Nephron (organoid): ENCODE measurements at regions not wholly inside any gene's neighbourhood (a gene's known extent, or its start where the extent isn't known, plus 50 kb on each side); places are given as distances from the start of the nearest gene placed in this dataset.

ENCODE experiments used
- H3K27ac Mint-ChIP-seq, 3 experiments: 2 replicates each; pipeline ENCODE4 v1.8.0; 2020; ENCODE audit warnings: mixed read lengths in 3 of 3, mild to moderate bottlenecking in 2 of 3, moderate library complexity in 1 of 3
- H3K27me3 Mint-ChIP-seq: 2 replicates; pipeline ENCODE4 v1.8.0; 2021; ENCODE audit warnings: low read depth, mild to moderate bottlenecking, moderate library complexity, mixed read lengths
- H3K36me3 Mint-ChIP-seq: 2 replicates; pipeline ENCODE4 v1.8.0; 2020; ENCODE audit warnings: low read depth, mixed read lengths
- H3K4me1 Mint-ChIP-seq: 2 replicates; pipeline ENCODE4 v1.8.0; 2020; ENCODE audit warnings: mixed read lengths
- H3K4me3 Mint-ChIP-seq, 3 experiments: 2 replicates each; pipeline ENCODE4 v1.8.0; 2020; ENCODE audit warnings: mild to moderate bottlenecking in 3 of 3, mixed read lengths in 3 of 3, moderate library complexity in 2 of 3
- H3K9me3 Mint-ChIP-seq: 2 replicates; pipeline ENCODE4 v1.8.0; 2020; ENCODE audit warnings: mixed read lengths
- TF ChIP-seq, protein P1 (sequence below), 3 experiments: fragments of 200-600 bp; sonication (generic); IDR thresholded peaks; one replicate each; pipeline ENCODE4 v1.5.0; 2021; ENCODE audit warnings: antibody characterized with exemption in 3 of 3; ENCODE audit not compliant: unreplicated experiment in 3 of 3

DNA sequence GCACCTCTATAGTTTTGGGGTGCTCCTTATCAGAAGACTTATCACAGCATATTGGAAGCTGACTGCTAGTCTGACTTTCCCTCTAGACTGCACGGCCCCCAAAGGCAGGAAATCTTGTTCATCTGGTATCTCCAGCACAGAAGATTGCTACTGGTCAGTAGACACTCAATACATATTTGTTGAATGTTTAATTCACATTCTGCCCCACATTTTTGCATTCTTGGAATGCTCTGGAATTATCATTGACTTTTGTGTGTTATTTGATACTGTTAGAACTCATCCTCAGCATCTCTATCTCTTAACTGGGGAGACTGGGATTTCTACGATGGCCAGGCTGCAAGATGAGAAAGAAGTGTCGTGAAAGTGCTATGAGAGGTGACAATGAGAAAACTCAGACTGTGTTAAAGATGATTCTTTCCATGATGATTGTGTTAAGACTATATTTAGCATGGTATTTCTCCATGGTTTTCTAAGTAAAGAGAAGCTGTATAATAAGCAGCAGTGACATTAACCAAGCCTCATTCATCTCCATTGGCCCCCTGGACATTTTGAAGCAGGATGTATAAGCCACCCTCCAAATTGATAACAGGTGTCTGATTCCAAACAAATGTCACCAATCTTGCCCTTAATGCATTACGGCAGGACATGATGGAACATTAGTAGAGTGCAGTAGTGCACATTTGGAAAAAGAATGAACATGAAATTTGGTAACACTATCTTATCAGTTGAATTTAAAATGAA is 440.9 kb downstream of the RFC3 start:
- peaks cover 8% of the 10 kb centered on the region for H3K27me3 Mint-ChIP-seq
- TF ChIP-seq, protein P1, sequence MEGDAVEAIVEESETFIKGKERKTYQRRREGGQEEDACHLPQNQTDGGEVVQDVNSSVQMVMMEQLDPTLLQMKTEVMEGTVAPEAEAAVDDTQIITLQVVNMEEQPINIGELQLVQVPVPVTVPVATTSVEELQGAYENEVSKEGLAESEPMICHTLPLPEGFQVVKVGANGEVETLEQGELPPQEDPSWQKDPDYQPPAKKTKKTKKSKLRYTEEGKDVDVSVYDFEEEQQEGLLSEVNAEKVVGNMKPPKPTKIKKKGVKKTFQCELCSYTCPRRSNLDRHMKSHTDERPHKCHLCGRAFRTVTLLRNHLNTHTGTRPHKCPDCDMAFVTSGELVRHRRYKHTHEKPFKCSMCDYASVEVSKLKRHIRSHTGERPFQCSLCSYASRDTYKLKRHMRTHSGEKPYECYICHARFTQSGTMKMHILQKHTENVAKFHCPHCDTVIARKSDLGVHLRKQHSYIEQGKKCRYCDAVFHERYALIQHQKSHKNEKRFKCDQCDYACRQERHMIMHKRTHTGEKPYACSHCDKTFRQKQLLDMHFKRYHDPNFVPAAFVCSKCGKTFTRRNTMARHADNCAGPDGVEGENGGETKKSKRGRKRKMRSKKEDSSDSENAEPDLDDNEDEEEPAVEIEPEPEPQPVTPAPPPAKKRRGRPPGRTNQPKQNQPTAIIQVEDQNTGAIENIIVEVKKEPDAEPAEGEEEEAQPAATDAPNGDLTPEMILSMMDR (IDR thresholded peaks at IDR 0.05; ENCODE audit: unreplicated experiment in 3 of 3): no peak
- H3K36me3 Mint-ChIP-seq: no peaks in the 10 kb centered on the region
- H3K27ac Mint-ChIP-seq: no peak overlapping the region
- no peak overlapping the region for H3K4me3 Mint-ChIP-seq
- H3K9me3 Mint-ChIP-seq: peaks cover 17% of the 10 kb centered on the region
- peaks cover 17% of the 10 kb centered on the region for H3K4me1 Mint-ChIP-seq

DNA sequence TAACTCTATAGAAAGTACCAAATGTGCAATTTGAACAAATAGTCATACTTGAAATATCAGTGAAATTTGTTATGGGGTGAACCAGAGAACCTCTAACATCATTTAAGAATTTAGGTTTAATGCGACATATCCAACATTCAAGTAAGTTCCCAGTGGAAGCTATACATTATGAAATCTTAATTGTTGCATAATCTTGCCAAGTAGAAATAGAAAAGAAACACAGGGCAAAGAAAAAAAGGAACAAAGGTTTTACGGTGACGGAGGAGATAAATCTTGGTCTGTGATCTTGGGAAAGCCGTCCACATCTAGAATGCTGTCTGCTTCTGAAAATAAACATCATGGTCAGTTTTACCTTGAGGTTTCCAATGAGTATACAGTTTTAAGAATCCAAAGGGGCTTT is 445.7 kb downstream of the RFC3 start:
- Mint-ChIP-seq H3K36me3 (no peaks in the 10 kb centered on the region), H3K9me3 (peaks cover 4% of the 10 kb centered on the region), H3K27ac (no peak overlapping the region), H3K4me1 (peaks cover 9% of the 10 kb centered on the region), H3K4me3 (no peak overlapping the region), H3K27me3 (no peaks in the 10 kb centered on the region)
- TF ChIP-seq, protein P1 (IDR thresholded peaks at IDR 0.05; ENCODE audit: unreplicated experiment in 3 of 3): no peak

DNA sequence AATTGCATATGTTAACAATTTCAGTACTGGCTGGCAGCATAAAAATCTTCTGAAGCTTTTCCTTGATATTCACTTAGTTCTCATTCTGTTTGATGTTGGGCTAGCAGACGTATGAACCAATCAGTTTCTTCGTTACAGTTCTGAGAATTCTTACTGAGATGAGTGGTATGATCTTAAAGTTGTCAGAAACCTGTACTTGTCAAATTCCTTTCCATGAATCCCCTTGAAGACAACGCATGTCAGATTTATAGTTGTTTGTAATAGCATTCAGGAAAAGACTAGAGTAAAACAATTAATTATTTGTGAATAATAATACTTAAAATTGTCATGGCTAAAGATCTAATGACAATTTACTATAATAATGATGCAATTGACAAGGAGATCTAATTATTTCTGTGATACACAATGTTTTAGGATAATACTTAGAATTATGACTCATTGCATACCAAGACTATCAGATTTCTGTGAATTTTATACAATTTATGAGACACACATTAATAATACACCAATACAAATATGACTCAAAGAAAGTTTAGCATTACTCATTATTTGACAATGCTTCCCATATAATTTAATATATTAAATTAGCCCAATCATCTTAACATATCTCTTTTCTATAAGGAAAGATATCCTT is 447.2 kb downstream of the RFC3 start:
- no peaks in the 10 kb centered on the region for H3K36me3 Mint-ChIP-seq
- H3K27ac Mint-ChIP-seq: no peak overlapping the region
- no peaks in the 10 kb centered on the region for H3K4me1 Mint-ChIP-seq
- TF ChIP-seq, protein P1 (IDR thresholded peaks at IDR 0.05; ENCODE audit: unreplicated experiment in 3 of 3): no peak
- H3K4me3 Mint-ChIP-seq: no peak overlapping the region
- no peaks in the 10 kb centered on the region for H3K27me3 Mint-ChIP-seq
- peaks cover 1% of the 10 kb centered on the region for H3K9me3 Mint-ChIP-seq

DNA sequence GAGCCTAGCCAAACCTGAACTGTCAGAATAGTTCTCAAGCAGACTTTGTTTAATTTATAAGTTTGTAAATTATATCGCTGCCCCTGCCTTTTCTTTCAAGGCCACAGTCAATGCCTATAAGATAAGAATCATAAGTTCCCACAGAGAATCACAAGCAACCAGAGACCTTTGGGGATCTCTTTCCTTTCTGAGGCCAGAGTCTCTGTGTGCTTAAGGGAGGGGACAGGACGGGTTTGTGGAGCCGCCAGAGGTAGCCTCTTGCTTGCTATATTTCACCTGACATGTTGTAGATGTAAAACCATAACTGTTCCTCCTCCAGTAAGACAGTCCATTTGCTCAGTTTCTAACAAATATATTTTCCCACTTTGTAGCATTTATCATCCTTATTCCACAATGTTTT is 458.8 kb downstream of the RFC3 start:
- TF ChIP-seq, protein P1 (IDR thresholded peaks at IDR 0.05; ENCODE audit: unreplicated experiment in 3 of 3): no peak

DNA sequence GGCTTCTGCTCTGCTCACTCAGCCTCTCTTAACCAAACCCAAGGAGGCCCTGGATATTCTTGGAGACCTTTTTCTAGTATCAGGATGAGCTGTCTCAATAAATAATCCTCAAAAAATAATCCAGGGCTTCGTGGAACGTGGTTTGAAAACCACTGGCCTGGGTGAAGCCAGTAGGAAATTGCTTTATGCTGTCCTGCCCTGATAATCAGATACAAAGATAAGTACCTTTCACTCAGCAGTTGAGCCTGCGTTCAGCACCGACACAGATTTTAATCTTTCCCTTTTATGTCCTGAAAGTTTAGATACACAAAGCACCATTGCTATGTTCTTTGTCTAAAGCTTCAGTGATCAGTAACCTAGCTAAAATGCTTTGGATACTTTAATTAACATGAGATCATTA is 460.0 kb downstream of the RFC3 start:
- H3K9me3 Mint-ChIP-seq: peaks cover 6% of the 10 kb centered on the region
- TF ChIP-seq, protein P1 (IDR thresholded peaks at IDR 0.05; ENCODE audit: unreplicated experiment in 3 of 3): no peak
- no peaks in the 10 kb centered on the region for H3K36me3 Mint-ChIP-seq
- no peaks in the 10 kb centered on the region for H3K27me3 Mint-ChIP-seq
- H3K4me3 Mint-ChIP-seq: no peak overlapping the region
- no peaks in the 10 kb centered on the region for H3K4me1 Mint-ChIP-seq
- H3K27ac Mint-ChIP-seq: no peak overlapping the region

More for the DNA sequence above, 458.8 kb downstream of the RFC3 start:
- Mint-ChIP-seq H3K4me1 (no peaks in the 10 kb centered on the region), H3K4me3 (no peak overlapping the region), H3K9me3 (peaks cover 3% of the 10 kb centered on the region), H3K36me3 (no peaks in the 10 kb centered on the region), H3K27ac (no peak overlapping the region), H3K27me3 (no peaks in the 10 kb centered on the region)

DNA sequence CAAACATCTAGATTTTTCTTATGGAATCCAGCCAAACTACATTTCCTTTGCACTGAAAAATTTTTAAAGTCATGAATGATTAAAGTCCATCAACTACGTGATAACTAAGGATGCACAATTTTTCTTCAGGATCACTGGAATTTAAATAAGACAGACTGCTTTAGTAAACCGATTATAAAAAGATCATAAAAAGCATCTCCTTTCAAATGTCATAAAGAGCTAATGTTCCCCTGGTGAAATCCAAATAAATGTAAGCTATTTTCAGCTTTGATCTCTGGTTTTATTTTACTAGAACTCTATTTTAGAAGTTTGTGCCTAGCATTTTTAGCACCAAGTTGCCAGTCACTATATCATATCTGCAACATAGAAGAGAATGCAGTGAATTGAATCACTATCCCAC is 460.8 kb downstream of the RFC3 start:
- Mint-ChIP-seq H3K4me1 (no peaks in the 10 kb centered on the region), H3K4me3 (no peak overlapping the region), H3K9me3 (peaks cover 12% of the 10 kb centered on the region), H3K36me3 (no peaks in the 10 kb centered on the region), H3K27me3 (no peaks in the 10 kb centered on the region), H3K27ac (no peak overlapping the region)
- TF ChIP-seq, protein P1 (IDR thresholded peaks at IDR 0.05; ENCODE audit: unreplicated experiment in 3 of 3): no peak
